ENCODE measurements at regions not wholly inside any gene's neighbourhood (a gene's known extent, or its start where the extent isn't known, plus 50 kb on each side); places are given as distances from the start of the nearest gene placed in this dataset.
"Not testable (repeated sequence)": the region's sequence is repeated elsewhere in the genome, so short reads cannot be mapped to it uniquely, and the experiment has no call there.

GRCh38 chr1:187073035-187073560 lies 244.3 kb downstream of the PLA2G4A start:
- TF ChIP-seq CTCF (IDR thresholded peaks at IDR 0.05); ZFX (IDR thresholded peaks at IDR 0.05; ENCODE audit: borderline replicate concordance): not testable (repeated sequence)

Measured in 22Rv1 (cell line).